CD14-positive monocyte (primary cell): ENCODE measurements at regions not wholly inside any gene's neighbourhood (a gene's known extent, or its start where the extent isn't known, plus 50 kb on each side); places are given as distances from the start of the nearest gene placed in this dataset.

ENCODE experiments used
- DNase-seq, 3 donors: peaks; one replicate each; pipeline ENCODE4 v3.0.0-alpha.2; 2011 to 2022
- H2AFZ ChIP-seq: 2 replicates; pipeline ENCODE4 v1.6.0; 2012; ENCODE audit warnings: mild to moderate bottlenecking, low read depth, low read length, inconsistent platforms; ENCODE audit not compliant: insufficient read depth, poor library complexity, severe bottlenecking
- H3K27ac ChIP-seq, 2 donors: 1 replicate in 1 of 2; 2 replicates in 1 of 2; pipeline ENCODE4 v1.5.1; 2012 to 2013; ENCODE audit warnings: low read length in 2 of 2, control low read depth in 1 of 2, inconsistent platforms in 1 of 2, low read depth in 1 of 2, mild to moderate bottlenecking in 1 of 2
- H3K27me3 ChIP-seq, 2 donors: one replicate each; pipeline versions ENCODE4 v1.6.0 to v1.6.1; 2011 to 2013; ENCODE audit warnings: low read length in 2 of 2; ENCODE audit not compliant: control insufficient read depth in 2 of 2, insufficient read depth in 2 of 2
- H3K36me3 ChIP-seq, 2 donors: replicated peaks in 1 of 2; 1 replicate in 1 of 2; 2 replicates in 1 of 2; pipeline versions ENCODE4 v1.5.1 to v1.6.1; 2012 to 2013; ENCODE audit warnings: low read length in 2 of 2, control low read depth in 1 of 2, inconsistent platforms in 1 of 2, mild to moderate bottlenecking in 1 of 2; ENCODE audit not compliant: insufficient read depth in 2 of 2, control insufficient read depth in 1 of 2
- H3K4me1 ChIP-seq, 2 donors: 1 replicate in 1 of 2; 2 replicates in 1 of 2; pipeline versions ENCODE4 v1.5.1 to v1.6.1; 2012 to 2013; ENCODE audit warnings: low read length in 2 of 2, control low read depth in 1 of 2, inconsistent platforms in 1 of 2, mild to moderate bottlenecking in 1 of 2, moderate library complexity in 1 of 2; ENCODE audit not compliant: insufficient read depth in 2 of 2, control insufficient read depth in 1 of 2
- H3K4me2 ChIP-seq: replicated peaks from 2 replicates; pipeline ENCODE3; 2012; ENCODE audit warnings: low read length, moderate library complexity, mild to moderate bottlenecking; ENCODE audit not compliant: poor library complexity, severe bottlenecking; ENCODE audit errors: extremely low read depth
- H3K4me3 ChIP-seq, 3 experiments: fragments of 200-600 bp in 1 of 3; sonication (generic) in 1 of 3; replicated peaks in 1 of 3; 1 replicate in 2 of 3; 2 replicates in 1 of 3; pipeline ENCODE4 v1.5.1; 2011 to 2013; ENCODE audit warnings: low read length in 3 of 3, mild to moderate bottlenecking in 3 of 3, control low read depth in 2 of 3, low read depth in 2 of 3, inconsistent platforms in 1 of 3, moderate library complexity in 1 of 3
- H3K79me2 ChIP-seq: 2 replicates; pipeline ENCODE4 v1.6.0; 2012; ENCODE audit warnings: mild to moderate bottlenecking, control low read depth, inconsistent platforms, low read length, moderate library complexity; ENCODE audit not compliant: insufficient read depth
- H3K9ac ChIP-seq: 2 replicates; pipeline ENCODE4 v1.6.0; 2017; ENCODE audit warnings: low read length, mild to moderate bottlenecking; ENCODE audit not compliant: insufficient read depth, poor library complexity, severe bottlenecking
- H3K9me3 ChIP-seq, 2 donors: replicated peaks in 1 of 2; 1 replicate in 1 of 2; 2 replicates in 1 of 2; pipeline versions ENCODE4 v1.5.1 to v1.6.1; 2012 to 2013; ENCODE audit warnings: low read length in 2 of 2, control low read depth in 1 of 2; ENCODE audit not compliant: control insufficient read depth in 1 of 2, insufficient read depth in 1 of 2
- H4K20me1 ChIP-seq: 2 replicates; pipeline ENCODE4 v1.6.0; 2012; ENCODE audit warnings: mild to moderate bottlenecking, low read length, control low read depth, moderate library complexity; ENCODE audit not compliant: insufficient read depth
- H3K27ac Mint-ChIP-seq, 7 donors: one replicate each; pipeline ENCODE4 v1.8.0; 2020; ENCODE audit warnings: mild to moderate bottlenecking in 7 of 7, mixed read lengths in 7 of 7, moderate library complexity in 6 of 7, inconsistent platforms in 2 of 7
- H3K27me3 Mint-ChIP-seq, 3 donors: one replicate each; pipeline ENCODE4 v1.8.0; 2021 to 2022; ENCODE audit warnings: low read depth in 3 of 3, mild to moderate bottlenecking in 3 of 3, mixed read lengths in 3 of 3, moderate library complexity in 3 of 3, inconsistent platforms in 1 of 3
- H3K36me3 Mint-ChIP-seq, 2 donors: one replicate each; pipeline ENCODE4 v1.8.0; 2020; ENCODE audit warnings: mixed read lengths in 2 of 2, inconsistent platforms in 1 of 2, mild to moderate bottlenecking in 1 of 2
- H3K4me1 Mint-ChIP-seq: one replicate; pipeline ENCODE4 v1.8.0; 2020; ENCODE audit warnings: mild to moderate bottlenecking, mixed read lengths
- H3K4me3 Mint-ChIP-seq, 2 donors: one replicate each; pipeline ENCODE4 v1.8.0; 2020; ENCODE audit warnings: mild to moderate bottlenecking in 2 of 2, mixed read lengths in 2 of 2, moderate library complexity in 1 of 2
- H3K9me3 Mint-ChIP-seq, 7 donors: one replicate each; pipeline ENCODE4 v1.8.0; 2020 to 2022; ENCODE audit warnings: mixed read lengths in 7 of 7, mild to moderate bottlenecking in 6 of 7, moderate library complexity in 6 of 7, inconsistent platforms in 2 of 7
- WGBS: methylation state at CpG from one replicate; pipeline ENCODE4 v1.1.5; 2013; ENCODE audit warnings: missing lambda C conversion rate; ENCODE audit not compliant: insufficient coverage; 5-methylcytosine and 5-hydroxymethylcytosine counted together
- intact Hi-C, 2 donors: fragments of 100-400 bp; cut with micrococcal nuclease; formaldehyde crosslinking; loops; one replicate each; pipeline versions ENCODE4 v1.15.0 to v1.15.1; 2023
- TF ChIP-seq, protein P1 (sequence below): fragments of 200-600 bp; IDR thresholded peaks from one replicate; pipeline ENCODE4 v1.8.0; 2022; ENCODE audit warnings: antibody characterized with exemption, mild to moderate bottlenecking

DNA sequence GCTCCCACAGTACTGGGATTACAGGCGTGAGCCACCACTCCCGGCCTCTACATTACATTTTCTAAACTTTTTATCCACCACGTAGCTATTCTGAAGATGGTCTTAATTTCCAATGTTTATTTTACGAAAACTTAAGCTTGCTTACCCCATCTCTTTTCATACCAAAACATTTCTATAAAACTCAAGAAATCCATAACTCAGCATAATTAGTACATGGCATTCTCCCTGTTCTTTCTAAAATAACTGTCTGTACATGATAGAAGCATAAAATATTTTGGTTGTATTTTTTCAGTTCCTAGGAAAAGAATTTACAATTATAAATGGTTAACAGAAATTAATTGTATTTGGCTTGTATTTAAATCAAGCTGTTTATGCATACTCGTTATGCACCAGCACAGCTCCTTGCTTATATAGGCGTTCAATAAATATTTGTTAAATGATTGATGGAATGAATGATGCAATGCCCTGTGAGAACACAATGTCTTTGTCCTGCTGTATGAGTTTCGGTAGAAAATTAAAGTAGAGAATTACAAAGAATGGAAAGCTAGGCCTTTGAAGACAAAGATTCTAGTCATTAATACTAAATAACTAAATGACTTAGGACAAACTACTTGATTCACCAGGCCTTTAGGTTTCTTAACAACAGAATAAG lies 384.2 kb downstream of the EFNA5 start:
- H3K4me2 ChIP-seq, result no peak overlapping the region
- Mint-ChIP-seq H3K36me3 (no peaks in the 10 kb centered on the region), H3K27me3 (peaks cover 0 to 11% (median 0%) of the 10 kb centered on the region in 3 donors), H3K4me1 (no peaks in the 10 kb centered on the region), H3K4me3 (no peak overlapping the region), H3K27ac (no peak overlapping the region), H3K9me3 (peaks cover 0 to 6% (median 0%) of the 10 kb centered on the region in 7 donors)
- no peaks in the 10 kb centered on the region for H3K36me3 ChIP-seq
- no peak for DNase-seq
- H4K20me1 ChIP-seq, result no peaks in the 10 kb centered on the region
- H2AFZ ChIP-seq, result no peak overlapping the region
- H3K9me3 ChIP-seq, result no peaks in the 10 kb centered on the region
- H3K4me1 ChIP-seq, result no peaks in the 10 kb centered on the region
- 94% methylated on average over 3 of the region's 7 CpGs for WGBS
- no peak overlapping the region for H3K4me3 ChIP-seq
- H3K27me3 ChIP-seq, result no peaks in the 10 kb centered on the region
- TF ChIP-seq, protein P1, sequence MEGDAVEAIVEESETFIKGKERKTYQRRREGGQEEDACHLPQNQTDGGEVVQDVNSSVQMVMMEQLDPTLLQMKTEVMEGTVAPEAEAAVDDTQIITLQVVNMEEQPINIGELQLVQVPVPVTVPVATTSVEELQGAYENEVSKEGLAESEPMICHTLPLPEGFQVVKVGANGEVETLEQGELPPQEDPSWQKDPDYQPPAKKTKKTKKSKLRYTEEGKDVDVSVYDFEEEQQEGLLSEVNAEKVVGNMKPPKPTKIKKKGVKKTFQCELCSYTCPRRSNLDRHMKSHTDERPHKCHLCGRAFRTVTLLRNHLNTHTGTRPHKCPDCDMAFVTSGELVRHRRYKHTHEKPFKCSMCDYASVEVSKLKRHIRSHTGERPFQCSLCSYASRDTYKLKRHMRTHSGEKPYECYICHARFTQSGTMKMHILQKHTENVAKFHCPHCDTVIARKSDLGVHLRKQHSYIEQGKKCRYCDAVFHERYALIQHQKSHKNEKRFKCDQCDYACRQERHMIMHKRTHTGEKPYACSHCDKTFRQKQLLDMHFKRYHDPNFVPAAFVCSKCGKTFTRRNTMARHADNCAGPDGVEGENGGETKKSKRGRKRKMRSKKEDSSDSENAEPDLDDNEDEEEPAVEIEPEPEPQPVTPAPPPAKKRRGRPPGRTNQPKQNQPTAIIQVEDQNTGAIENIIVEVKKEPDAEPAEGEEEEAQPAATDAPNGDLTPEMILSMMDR, result no peak
- intact Hi-C loops, result no loop called here
- H3K9ac ChIP-seq, result no peak overlapping the region
- H3K79me2 ChIP-seq, result no peaks in the 10 kb centered on the region
- no peak overlapping the region for H3K27ac ChIP-seq

DNA sequence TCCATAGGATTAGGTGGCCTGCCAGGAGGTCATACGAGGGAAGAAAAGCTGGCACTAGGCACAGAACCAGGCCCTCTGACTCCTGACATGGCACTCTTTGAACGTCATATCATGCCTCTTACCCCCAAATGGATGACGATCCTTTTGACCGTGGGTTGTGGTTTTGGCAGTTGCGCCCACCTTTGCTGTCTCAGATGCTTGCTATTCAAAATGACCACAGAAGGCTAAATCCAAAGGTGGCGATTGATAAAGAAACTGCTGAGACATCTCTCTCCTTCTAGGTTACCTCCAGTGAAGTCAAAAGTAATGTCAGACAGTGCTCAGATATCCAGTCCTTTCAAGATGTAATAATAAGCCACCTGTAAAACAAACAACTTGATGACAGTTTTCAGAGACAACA lies 385.0 kb downstream of the EFNA5 start:
- Histone ChIP-seq H3K4me2 (no peak overlapping the region), H3K9ac (no peak overlapping the region), H3K27ac (no peak overlapping the region), H4K20me1 (no peaks in the 10 kb centered on the region), H3K9me3 (no peaks in the 10 kb centered on the region), H3K79me2 (no peaks in the 10 kb centered on the region), H2AFZ (no peak overlapping the region), H3K36me3 (no peaks in the 10 kb centered on the region), H3K27me3 (no peaks in the 10 kb centered on the region), H3K4me1 (no peaks in the 10 kb centered on the region), H3K4me3 (no peak overlapping the region)
- Mint-ChIP-seq H3K27me3 (peaks cover 0 to 11% (median under 1%) of the 10 kb centered on the region in 3 donors), H3K4me3 (no peak overlapping the region), H3K27ac (no peak overlapping the region), H3K36me3 (no peaks in the 10 kb centered on the region), H3K9me3 (peaks cover 0 to 6% (median 0%) of the 10 kb centered on the region in 7 donors), H3K4me1 (no peaks in the 10 kb centered on the region)
- intact Hi-C loops, result no loop called here
- DNase-seq, result no peak
- TF ChIP-seq, protein P1, result no peak
- 100% methylated on average over 4 of the region's 6 CpGs for WGBS
